ENCODE measurements at regions not wholly inside any gene's neighbourhood (a gene's known extent, or its start where the extent isn't known, plus 50 kb on each side); places are given as distances from the start of the nearest gene placed in this dataset.
A peak's percentile ranks its signal among the peaks of the same experiment; 100 is the strongest.

DNA sequence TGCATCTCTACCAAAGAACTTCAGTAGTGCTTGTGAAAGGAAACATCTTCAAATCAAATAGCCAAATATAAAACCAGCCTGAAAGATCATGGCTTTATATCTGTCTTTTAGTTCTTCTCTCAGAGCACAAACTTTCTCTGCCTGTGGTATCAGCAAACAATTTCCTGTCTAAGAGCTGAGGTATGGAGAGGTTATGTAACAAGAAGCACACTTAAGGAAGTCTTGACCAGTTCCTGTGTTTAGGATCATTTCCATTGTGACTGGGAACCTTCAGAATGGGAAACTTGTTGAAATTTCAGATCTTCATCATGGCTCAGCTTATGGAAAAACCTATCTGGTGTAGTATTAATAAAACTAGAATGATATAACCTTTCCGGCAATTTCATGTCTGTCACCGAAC, 148.8 kb downstream of the MBL2 start:
- in situ Hi-C loops (cut with MboI; ENCODE audit: low sequenced_read_pairs) = no loop called here

DNA sequence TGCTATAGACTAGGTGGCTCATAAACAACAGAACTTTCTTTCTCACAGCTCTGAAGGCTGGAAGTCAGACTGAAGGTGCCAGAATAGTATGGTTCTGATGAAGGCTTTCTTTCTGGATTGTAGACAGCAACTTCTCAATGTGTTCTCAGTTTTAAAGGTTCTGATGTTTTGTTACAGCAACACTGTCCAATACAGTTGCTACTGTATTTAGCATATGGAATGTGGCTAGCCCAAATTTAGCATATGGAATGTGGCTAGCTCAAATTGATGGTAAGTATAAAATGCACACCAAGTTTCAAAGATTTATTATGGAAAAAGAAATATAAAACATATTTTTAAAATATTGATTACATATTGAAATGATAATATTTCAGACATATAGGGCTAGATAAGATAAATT, 145.3 kb downstream of the MBL2 start:
- in situ Hi-C loops (cut with MboI; ENCODE audit: low sequenced_read_pairs) = no loop called here
- no peak for DNase-seq (ENCODE audit: low spot score in 2 of 2)
- Histone ChIP-seq H3K27me3 (ENCODE audit: low read depth) (peaks cover 8% of the 10 kb centered on the region; the same call in 1 of the 2 replicates), H3K4me1 (no peaks in the 10 kb centered on the region), H3K4me3 (no peak overlapping the region), H3K36me3 (replicated peaks) (no peaks in the 10 kb centered on the region), H3K9me3 (no peaks in the 10 kb centered on the region)

More for the DNA sequence above, 148.8 kb downstream of the MBL2 start:
- H3K4me1 ChIP-seq = no peaks in the 10 kb centered on the region
- H3K4me3 ChIP-seq = no peak overlapping the region
- H3K9me3 ChIP-seq = no peaks in the 10 kb centered on the region
- no peak for DNase-seq (ENCODE audit: low spot score in 2 of 2)
- H3K27me3 ChIP-seq (ENCODE audit: low read depth) = peaks cover 8% of the 10 kb centered on the region; the same call in 1 of the 2 replicates
- no peaks in the 10 kb centered on the region for H3K36me3 ChIP-seq (replicated peaks)

DNA sequence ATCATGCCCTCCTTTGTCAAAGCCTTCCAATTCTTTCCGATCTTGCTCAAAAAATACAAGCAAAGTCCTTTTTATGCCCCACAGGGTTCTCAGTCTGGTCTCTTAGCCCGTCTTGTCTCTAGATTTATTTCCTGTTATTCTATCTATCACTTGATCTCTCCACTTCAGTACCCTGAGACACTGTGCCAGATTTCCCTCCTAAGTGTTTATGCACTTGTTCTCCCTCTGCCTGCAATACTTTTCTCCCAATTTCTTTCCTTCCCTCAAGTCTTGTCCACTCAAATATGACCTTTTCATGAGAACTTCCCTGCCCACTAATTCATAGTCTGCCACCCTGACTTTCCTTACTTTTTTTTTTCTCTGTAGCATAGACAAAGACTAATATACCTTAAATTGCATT, 141.4 kb downstream of the MBL2 start:
- no peak for DNase-seq (ENCODE audit: low spot score in 2 of 2)
- no peak overlapping the region for H3K4me3 ChIP-seq
- H3K27me3 ChIP-seq (ENCODE audit: low read depth) = peaks cover 5% of the 10 kb centered on the region; the same call in 1 of the 2 replicates
- H3K9me3 ChIP-seq = no peaks in the 10 kb centered on the region
- in situ Hi-C loops (cut with MboI; ENCODE audit: low sequenced_read_pairs) = no loop called here
- no peaks in the 10 kb centered on the region for H3K4me1 ChIP-seq
- no peaks in the 10 kb centered on the region for H3K36me3 ChIP-seq (replicated peaks)

DNA sequence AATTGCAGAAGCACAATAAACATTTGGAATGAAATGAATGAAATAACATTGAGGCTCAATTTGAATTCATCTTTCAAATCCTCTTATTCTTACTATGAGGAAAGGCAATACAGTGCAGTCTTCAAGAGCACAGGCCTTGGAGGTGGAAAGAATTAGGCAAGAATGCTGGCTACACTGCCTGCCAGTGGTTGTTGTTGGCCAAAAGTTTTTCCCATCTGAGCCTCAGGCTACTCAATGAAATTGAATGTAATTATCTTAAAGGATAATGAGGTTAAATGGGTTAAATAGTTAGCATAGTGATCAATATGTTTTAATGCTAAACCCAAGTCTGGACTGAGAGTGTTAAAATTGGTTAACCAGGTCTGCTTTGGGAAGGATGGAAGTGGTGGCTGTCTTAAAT, 140.9 kb downstream of the MBL2 start:
- no peaks in the 10 kb centered on the region for H3K4me1 ChIP-seq
- in situ Hi-C loops (cut with MboI; ENCODE audit: low sequenced_read_pairs) = no loop called here
- no peaks in the 10 kb centered on the region for H3K9me3 ChIP-seq
- no peak overlapping the region for H3K4me3 ChIP-seq
- no peak for DNase-seq (ENCODE audit: low spot score in 2 of 2)
- no peaks in the 10 kb centered on the region for H3K36me3 ChIP-seq (replicated peaks)
- H3K27me3 ChIP-seq (ENCODE audit: low read depth) = 0 out of 2 replicates have a peak, but pooled peaks cover 5% of the 10 kb centered on the region

DNA sequence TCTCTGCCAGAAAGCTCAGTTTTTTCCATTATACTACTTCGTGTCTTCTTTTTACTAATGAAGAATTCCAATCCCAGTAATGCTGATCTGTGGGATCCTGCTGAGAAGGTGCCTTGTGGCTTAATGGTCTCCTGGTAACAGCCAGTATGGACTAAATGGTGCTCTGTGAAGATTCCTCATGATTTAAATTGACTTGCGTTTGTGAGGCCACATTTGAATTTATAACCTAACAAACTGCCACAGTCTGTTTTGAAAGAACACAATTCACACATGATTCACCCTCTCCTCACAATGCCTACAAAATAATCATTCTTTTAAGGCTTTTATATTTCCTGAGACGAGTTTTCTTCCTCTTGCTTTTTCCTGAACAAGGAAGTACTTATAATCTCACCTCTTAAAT, 140.0 kb downstream of the MBL2 start:
- Histone ChIP-seq H3K36me3 (replicated peaks) (no peaks in the 10 kb centered on the region), H3K4me1 (no peaks in the 10 kb centered on the region), H3K4me3 (no peak overlapping the region), H3K27me3 (ENCODE audit: low read depth) (0 out of 2 replicates have a peak, but pooled peaks cover 5% of the 10 kb centered on the region), H3K9me3 (no peaks in the 10 kb centered on the region)
- DNase-seq (ENCODE audit: low spot score in 2 of 2) = no peak
- in situ Hi-C loops (cut with MboI; ENCODE audit: low sequenced_read_pairs) = no loop called here

DNA sequence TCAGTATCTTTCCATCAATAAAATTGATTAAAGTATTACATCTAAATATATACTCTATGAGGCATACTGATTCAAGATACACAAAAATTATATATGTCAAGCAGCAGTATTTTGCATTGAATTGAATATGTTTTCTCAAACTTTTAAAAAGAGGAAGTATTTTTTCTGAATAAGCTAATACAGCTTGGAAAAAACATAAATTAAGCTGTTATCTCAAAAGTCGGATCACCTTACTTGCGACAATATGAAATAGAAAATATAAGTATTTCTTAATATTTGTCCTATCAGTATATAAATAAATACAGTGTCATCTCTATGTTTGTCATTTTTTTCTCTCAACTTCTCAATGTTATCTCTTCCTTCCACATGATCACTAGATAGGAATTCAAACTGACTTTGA, 139.3 kb downstream of the MBL2 start:
- DNase-seq (ENCODE audit: low spot score in 2 of 2) = no peak
- Histone ChIP-seq H3K36me3 (replicated peaks) (no peaks in the 10 kb centered on the region), H3K4me3 (no peak overlapping the region), H3K9me3 (no peaks in the 10 kb centered on the region), H3K27me3 (ENCODE audit: low read depth) (0 out of 2 replicates have a peak, but pooled peaks cover 5% of the 10 kb centered on the region), H3K4me1 (no peaks in the 10 kb centered on the region)
- in situ Hi-C loops (cut with MboI; ENCODE audit: low sequenced_read_pairs) = no loop called here

DNA sequence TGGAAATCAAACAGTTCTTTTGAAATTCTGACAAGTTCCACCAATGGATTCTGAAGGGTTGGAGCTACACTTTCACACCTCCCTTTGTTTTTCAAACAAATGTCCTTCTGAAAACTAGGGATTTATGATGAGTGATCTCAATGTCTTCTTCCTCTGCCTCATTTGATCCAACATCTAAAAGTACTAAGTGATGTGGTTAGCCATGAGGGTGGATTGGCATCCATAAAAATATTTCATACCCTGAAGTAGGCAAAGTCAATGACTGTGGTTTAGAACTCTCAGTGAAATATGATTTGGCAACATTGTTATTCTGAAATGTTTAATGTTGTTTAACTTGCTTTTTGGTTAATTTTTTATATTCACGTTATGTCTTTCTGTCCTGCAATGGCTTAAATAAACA, 136.9 kb downstream of the MBL2 start:
- Histone ChIP-seq H3K4me1 (no peaks in the 10 kb centered on the region), H3K36me3 (replicated peaks) (no peaks in the 10 kb centered on the region), H3K4me3 (no peak overlapping the region), H3K27me3 (ENCODE audit: low read depth) (0 out of 2 replicates have a peak, but pooled peaks cover 5% of the 10 kb centered on the region), H3K9me3 (no peaks in the 10 kb centered on the region)
- no peak for DNase-seq (ENCODE audit: low spot score in 2 of 2)
- in situ Hi-C loops (cut with MboI; ENCODE audit: low sequenced_read_pairs) = no loop called here

DNA sequence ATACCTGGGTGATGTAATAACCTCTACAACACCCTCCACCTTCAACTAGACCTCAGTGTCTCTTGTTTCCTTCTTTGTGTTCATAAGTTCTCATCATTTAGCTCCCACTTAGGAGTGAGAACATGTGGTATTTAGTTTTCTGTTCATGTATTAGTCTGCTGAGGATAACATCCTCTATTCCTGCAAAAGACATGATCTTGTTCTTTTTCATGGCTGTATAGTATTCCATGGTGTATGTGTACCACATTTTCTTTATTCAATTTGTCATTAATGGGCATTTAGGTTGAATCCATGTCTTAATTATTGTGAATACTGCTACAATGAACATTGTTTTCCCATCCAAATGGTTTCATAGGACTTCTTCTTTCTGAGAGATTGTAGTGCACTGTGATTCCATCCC, 135.7 kb downstream of the MBL2 start:
- Histone ChIP-seq H3K4me1 (no peaks in the 10 kb centered on the region), H3K27me3 (ENCODE audit: low read depth) (peaks cover 5% of the 10 kb centered on the region; the same call in 1 of the 2 replicates), H3K4me3 (no peak overlapping the region), H3K36me3 (replicated peaks) (no peaks in the 10 kb centered on the region), H3K9me3 (no peaks in the 10 kb centered on the region)
- in situ Hi-C loops (cut with MboI; ENCODE audit: low sequenced_read_pairs) = no loop called here
- no peak for DNase-seq (ENCODE audit: low spot score in 2 of 2)

DNA sequence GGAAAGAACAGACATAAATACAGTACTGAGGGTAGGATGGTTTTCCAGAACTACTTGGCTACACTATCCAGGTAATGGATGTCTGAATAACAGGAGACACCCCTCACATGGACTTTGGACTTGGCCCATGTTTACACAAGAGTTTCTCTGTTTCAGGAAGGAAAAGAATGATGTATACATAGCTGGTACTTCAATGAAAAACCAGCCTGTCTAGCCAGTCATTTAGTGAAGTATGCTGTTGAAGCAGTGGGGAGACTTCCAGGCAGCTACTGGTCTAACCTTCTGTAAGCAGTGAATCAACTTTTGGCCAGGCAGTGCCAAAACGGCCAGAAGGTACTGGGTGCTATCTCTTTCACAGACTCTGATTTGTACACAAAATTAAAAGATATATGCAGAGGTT, 135.0 kb downstream of the MBL2 start:
- in situ Hi-C loops (cut with MboI; ENCODE audit: low sequenced_read_pairs) = no loop called here
- H3K27me3 ChIP-seq (ENCODE audit: low read depth) = peaks cover 5% of the 10 kb centered on the region; the same call in 1 of the 2 replicates
- no peak overlapping the region for H3K4me3 ChIP-seq
- H3K9me3 ChIP-seq = no peaks in the 10 kb centered on the region
- no peak for DNase-seq (ENCODE audit: low spot score in 2 of 2)
- no peaks in the 10 kb centered on the region for H3K36me3 ChIP-seq (replicated peaks)
- H3K4me1 ChIP-seq = no peaks in the 10 kb centered on the region

DNA sequence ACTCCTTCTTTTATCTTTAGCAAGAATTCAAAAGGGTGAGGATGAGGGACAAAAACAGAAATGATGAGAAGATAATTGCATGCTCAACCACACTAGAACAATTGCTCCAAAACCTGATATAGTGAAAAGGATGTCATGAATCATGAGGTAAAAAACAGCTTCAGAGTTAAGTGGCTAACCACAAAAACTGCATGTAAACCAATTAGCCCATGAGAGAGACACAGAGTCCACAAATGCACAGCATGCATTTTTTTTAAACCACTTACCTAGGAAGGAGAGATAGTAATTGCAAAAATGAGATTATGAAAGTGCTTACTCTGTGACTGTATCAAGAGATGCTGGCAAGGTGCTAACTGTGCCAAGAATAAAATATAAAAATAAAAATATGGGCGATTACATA, 132.9 kb downstream of the MBL2 start:
- Histone ChIP-seq H3K27me3 (ENCODE audit: low read depth) (no peaks in the 10 kb centered on the region; the same call in 1 of the 2 replicates), H3K36me3 (replicated peaks) (no peaks in the 10 kb centered on the region), H3K4me1 (no peaks in the 10 kb centered on the region), H3K4me3 (no peak overlapping the region), H3K9me3 (no peaks in the 10 kb centered on the region)
- in situ Hi-C loops (cut with MboI; ENCODE audit: low sequenced_read_pairs) = no loop called here
- DNase-seq (ENCODE audit: low spot score in 2 of 2) = no peak

DNA sequence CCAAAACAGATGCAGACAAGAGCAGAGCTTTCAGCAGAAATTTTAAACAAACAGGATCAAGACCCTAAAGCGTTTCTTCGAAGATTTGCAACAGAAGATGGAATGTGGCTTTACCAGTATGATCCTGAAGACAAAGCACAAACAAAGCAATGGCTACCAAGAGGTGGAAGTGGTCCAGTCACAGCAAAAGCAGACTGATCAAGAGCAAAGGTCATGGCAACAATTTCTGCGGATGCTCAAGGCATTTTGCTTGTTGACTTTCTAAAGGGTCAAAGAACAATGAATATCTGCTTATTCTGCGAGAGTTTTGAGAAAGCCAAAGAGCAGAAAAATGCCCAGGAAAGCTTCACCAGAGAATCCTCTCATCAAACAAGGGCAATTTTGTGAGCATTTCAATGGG, 130.4 kb downstream of the MBL2 start:
- Histone ChIP-seq H3K4me1 (no peaks in the 10 kb centered on the region), H3K4me3 (no peak overlapping the region), H3K36me3 (replicated peaks) (no peaks in the 10 kb centered on the region), H3K9me3 (no peaks in the 10 kb centered on the region), H3K27me3 (ENCODE audit: low read depth) (no peaks in the 10 kb centered on the region; the same call in 1 of the 2 replicates)
- no peak for DNase-seq (ENCODE audit: low spot score in 2 of 2)
- in situ Hi-C loops (cut with MboI; ENCODE audit: low sequenced_read_pairs) = no loop called here

DNA sequence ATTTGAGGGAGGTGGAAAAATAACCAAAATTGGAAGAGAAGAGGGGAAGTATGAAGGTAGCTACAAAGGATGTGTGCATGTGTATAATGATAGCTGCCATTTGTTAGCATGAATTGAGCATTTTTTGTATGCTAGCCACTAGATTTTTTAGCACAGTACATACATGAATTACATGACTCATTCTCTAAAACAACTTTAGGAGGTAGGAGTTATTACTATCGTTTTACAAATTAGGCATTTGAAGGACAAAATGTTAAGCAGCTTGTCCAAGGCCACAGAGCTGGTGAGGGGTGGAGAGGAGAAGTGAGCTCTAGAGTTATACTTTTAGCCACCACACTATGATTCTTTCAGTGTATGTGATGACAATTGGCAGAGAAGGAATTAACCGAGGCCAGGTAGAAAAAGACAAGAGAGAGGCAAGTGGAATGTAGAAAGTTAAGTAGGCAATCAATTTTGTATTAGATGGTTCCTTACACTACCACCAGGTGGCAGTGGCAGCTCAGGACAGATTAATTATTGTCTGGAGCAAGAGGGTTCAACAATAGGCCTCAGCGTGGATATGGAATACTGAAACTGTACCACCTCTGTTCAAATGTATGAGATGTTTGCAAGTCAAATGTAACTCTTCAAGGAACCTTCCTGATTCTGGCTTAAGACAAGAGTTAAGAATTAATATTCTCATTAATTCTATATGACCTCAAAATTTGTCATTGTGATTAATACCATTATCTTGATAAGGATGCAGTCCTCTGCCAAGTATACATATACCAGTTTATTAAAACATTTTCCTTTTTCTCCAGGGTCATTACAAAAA, 128.0 kb downstream of the MBL2 start:
- no peak overlapping the region for H3K4me3 ChIP-seq
- in situ Hi-C loops (cut with MboI; ENCODE audit: low sequenced_read_pairs) = no loop called here
- H3K9me3 ChIP-seq = no peaks in the 10 kb centered on the region
- no peaks in the 10 kb centered on the region for H3K36me3 ChIP-seq (replicated peaks)
- no peaks in the 10 kb centered on the region; the same call in 1 of the 2 replicates for H3K27me3 ChIP-seq (ENCODE audit: low read depth)
- peak; percentile 55 to 67 for DNase-seq (ENCODE audit: low spot score in 2 of 2)
- no peaks in the 10 kb centered on the region for H3K4me1 ChIP-seq

DNA sequence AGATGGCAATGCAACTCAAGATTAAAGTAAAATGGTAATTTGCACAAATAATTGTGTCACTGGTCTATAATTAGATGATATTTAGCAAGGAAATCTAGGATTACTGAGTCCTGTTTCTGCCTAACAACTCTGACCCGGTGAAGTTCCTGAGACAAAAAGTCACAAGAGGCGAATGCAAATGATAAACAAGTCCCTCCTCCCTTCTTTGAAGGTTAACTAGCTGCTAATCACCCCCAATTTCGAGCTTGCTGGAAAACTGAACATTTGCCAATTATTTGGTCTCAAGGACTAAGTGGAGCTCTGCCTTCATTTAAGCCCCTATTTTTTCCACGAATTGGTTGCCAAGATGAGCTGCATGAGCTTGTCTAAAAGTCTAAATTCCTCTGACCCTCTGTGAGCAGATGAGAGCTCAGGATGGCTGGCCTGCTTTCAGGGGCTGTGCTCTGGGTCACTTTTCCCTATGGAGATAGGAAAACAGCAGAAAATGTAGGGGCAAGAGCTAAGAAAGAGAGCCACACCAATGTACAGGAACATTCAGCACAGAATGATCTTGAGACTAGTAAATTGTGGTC, 127.3 kb downstream of the MBL2 start:
- H3K9me3 ChIP-seq = no peaks in the 10 kb centered on the region
- no peak for DNase-seq (ENCODE audit: low spot score in 2 of 2)
- in situ Hi-C loops (cut with MboI; ENCODE audit: low sequenced_read_pairs) = no loop called here
- H3K4me1 ChIP-seq = no peaks in the 10 kb centered on the region
- H3K36me3 ChIP-seq (replicated peaks) = no peaks in the 10 kb centered on the region
- no peaks in the 10 kb centered on the region; the same call in 1 of the 2 replicates for H3K27me3 ChIP-seq (ENCODE audit: low read depth)
- H3K4me3 ChIP-seq = no peak overlapping the region

DNA sequence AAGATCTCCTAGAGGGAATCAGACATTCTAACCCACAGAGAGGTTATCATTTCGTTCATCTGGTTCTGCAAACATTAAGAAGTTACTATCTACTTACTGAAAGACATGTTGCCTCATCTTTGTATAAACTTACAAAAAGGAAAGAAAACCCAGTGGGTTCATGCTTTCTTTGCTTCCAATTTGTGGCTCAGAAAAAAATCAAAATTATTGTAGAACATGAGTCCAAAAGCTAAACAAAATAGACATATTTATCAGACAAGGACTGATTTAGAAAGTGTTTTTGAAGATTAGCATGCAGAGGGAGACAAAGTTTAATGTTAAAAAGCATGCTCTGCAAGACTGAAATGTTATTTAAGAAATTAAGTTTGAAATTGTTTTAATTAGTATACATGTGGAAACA, 123.1 kb downstream of the MBL2 start:
- H3K36me3 ChIP-seq (replicated peaks) = no peaks in the 10 kb centered on the region
- no peak for DNase-seq (ENCODE audit: low spot score in 2 of 2)
- in situ Hi-C loops (cut with MboI; ENCODE audit: low sequenced_read_pairs) = no loop called here
- no peaks in the 10 kb centered on the region for H3K4me1 ChIP-seq
- H3K4me3 ChIP-seq = no peak overlapping the region
- no peaks in the 10 kb centered on the region for H3K9me3 ChIP-seq
- no peaks in the 10 kb centered on the region for H3K27me3 ChIP-seq (ENCODE audit: low read depth)
